ENCODE measurements at regions not wholly inside any gene's neighbourhood (a gene's known extent, or its start where the extent isn't known, plus 50 kb on each side); places are given as distances from the start of the nearest gene placed in this dataset.

DNA sequence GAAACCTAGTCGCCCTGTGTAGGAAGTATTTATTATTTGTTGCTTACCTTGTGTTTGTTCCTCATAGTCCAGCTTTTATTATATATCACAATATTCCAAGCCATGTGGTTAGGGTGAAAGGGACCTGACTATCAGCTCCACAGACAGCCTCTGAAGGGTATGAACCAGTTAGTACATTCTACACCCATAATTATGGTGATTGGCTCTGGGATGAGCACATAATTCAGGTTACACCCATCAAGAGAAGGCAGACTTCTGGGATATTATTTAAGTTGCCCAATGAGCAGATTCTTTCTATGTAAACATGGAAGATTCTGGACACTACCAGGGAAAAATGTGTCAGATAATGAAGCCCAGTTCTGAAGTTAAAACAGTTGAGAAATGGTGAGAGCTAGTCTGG, 168.0 kb downstream of the KIF4B start:
- Mint-ChIP-seq H3K27me3 (peaks cover 5% of the 10 kb centered on the region), H3K36me3 (ENCODE audit: low read depth) (no peaks in the 10 kb centered on the region), H3K27ac (no peak overlapping the region), H3K4me1 (no peaks in the 10 kb centered on the region), H3K4me3 (no peak overlapping the region)
- H3K9me3 ChIP-seq (ENCODE audit: control insufficient read depth, low read length, poor library complexity, severe bottlenecking): no peaks in the 10 kb centered on the region
- no peak for DNase-seq
- no peak for ATAC-seq

DNA sequence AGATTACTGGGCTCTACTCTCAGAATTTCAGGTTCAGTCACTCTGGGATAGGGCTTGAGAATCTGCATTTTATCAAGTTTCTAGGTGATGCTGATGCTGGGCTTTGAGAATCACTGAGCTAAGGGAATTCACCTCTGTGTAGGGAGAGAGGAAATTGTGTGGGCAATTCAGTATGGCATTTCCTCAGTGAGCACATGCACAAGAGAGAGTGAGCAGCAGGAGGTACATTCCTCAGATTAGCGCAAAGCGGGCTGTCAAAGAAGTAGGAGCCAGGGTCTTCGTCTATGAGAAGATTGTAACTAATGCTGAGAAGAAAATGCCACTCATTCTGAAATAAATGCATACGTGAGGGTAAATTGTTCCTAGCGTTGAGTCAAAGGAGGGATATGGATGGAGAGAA, 175.9 kb downstream of the KIF4B start:
- DNase-seq: no peak
- ATAC-seq: no peak
- no peaks in the 10 kb centered on the region for H3K9me3 ChIP-seq (ENCODE audit: control insufficient read depth, low read length, poor library complexity, severe bottlenecking)
- Mint-ChIP-seq H3K4me1 (no peaks in the 10 kb centered on the region), H3K4me3 (no peak overlapping the region), H3K27me3 (no peaks in the 10 kb centered on the region), H3K27ac (no peak overlapping the region), H3K36me3 (ENCODE audit: low read depth) (no peaks in the 10 kb centered on the region)

DNA sequence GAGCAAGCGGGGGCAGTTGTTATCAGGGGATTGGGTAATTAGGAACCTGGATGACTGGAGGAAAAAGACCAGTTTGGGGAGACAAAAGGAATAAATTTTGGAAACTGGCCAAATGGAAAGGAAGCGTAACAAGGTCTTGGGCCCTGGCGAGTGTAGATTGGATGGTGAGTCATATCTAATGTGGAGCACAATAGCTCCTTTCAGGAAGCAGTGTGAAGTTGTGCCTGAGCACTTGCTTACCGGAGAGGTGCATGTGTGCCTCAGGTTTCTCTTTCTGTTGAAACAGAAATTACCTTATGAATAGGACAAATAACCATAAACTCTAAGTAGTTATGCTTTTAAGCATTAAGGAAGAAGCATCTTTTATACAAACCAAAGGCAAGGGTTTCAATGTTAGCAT, 176.4 kb downstream of the KIF4B start:
- no peaks in the 10 kb centered on the region for H3K36me3 Mint-ChIP-seq (ENCODE audit: low read depth)
- no peaks in the 10 kb centered on the region for H3K27me3 Mint-ChIP-seq
- H3K4me1 Mint-ChIP-seq: no peaks in the 10 kb centered on the region
- no peak overlapping the region for H3K4me3 Mint-ChIP-seq
- no peak for ATAC-seq
- H3K27ac Mint-ChIP-seq: no peak overlapping the region
- no peaks in the 10 kb centered on the region for H3K9me3 ChIP-seq (ENCODE audit: control insufficient read depth, low read length, poor library complexity, severe bottlenecking)
- no peak for DNase-seq

DNA sequence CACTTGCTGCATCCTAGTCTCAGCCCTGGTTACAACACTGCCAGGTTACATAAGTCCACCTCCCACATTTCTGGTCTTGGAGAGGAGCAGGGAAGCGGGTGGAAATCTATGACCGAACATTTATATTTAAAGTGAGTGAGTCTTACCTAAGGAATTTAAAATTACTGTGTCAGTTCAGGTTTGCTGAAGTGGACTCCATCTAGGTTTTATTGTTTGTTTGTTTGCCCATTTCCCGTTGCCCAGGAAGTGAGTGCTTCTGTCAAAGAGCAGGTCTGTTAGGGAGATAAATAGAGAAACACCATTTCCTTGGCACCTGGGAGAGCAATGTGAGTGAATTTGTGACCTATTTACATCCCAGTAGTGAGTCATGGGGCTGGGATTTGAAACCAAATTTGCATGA, 179.5 kb downstream of the KIF4B start:
- ATAC-seq: no peak
- no peaks in the 10 kb centered on the region for H3K9me3 ChIP-seq (ENCODE audit: control insufficient read depth, low read length, poor library complexity, severe bottlenecking)
- DNase-seq: no peak
- Mint-ChIP-seq H3K27ac (no peak overlapping the region), H3K4me1 (no peaks in the 10 kb centered on the region), H3K36me3 (ENCODE audit: low read depth) (no peaks in the 10 kb centered on the region), H3K27me3 (no peaks in the 10 kb centered on the region), H3K4me3 (no peak overlapping the region)

DNA sequence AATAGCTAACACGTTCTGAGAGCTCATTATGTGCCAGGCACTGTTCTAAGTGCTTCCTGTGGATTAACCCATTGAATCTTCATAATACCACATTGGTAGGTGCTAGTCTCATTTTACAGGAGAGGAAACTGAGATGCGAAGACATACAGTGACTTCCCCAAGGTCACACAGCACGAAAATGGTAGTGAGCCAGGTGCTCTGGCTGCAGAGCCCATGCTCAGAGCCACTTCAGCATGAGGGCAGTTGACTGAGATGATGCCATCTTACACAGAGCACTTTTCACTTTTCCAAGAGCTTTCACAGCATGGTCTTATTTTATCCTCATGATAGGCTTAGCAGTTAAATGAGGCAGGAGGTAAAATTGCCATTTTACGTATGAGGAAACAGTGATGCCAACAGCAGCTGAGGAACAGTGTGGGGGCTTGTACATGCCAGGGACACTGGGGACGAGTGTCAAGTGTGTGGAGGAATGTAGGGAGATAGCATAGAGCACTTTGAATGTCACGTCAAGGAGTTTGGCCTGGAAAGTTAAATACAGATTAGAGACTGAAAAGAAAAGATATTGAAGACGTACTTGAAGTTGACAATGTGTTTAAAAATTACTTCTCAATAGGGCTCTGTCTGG, 180.0 kb downstream of the KIF4B start:
- Mint-ChIP-seq H3K36me3 (ENCODE audit: low read depth) (no peaks in the 10 kb centered on the region), H3K27ac (no peak overlapping the region), H3K4me3 (no peak overlapping the region), H3K4me1 (no peaks in the 10 kb centered on the region), H3K27me3 (no peaks in the 10 kb centered on the region)
- H3K9me3 ChIP-seq (ENCODE audit: control insufficient read depth, low read length, poor library complexity, severe bottlenecking): no peaks in the 10 kb centered on the region
- no peak for DNase-seq
- no peak for ATAC-seq

DNA sequence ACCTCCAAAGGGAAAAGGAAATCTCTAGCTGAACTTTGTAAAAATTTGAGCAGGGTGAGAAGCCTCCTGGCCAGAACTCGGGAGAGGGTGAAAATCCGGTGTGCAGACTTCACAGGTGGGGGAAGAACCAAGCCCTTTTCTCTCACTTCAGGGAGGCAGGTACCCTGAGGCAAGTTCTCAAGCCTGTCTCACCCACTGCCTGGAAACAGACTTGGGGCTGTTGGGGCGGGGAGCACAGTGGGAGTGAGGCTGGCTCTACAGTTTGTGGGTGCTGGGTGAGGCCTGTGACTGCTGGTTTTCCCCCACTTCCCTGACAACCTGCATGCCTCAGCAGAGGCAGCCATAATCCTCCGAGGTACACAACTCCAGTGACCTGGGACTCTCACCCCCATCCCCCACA, 187.1 kb downstream of the KIF4B start:
- DNase-seq (no peak), ATAC-seq (no peak)
- peaks cover 5% of the 10 kb centered on the region for H3K27me3 Mint-ChIP-seq
- H3K9me3 ChIP-seq (ENCODE audit: control insufficient read depth, low read length, poor library complexity, severe bottlenecking): no peaks in the 10 kb centered on the region
- no peaks in the 10 kb centered on the region for H3K36me3 Mint-ChIP-seq (ENCODE audit: low read depth)
- H3K4me3 Mint-ChIP-seq: no peak overlapping the region
- no peaks in the 10 kb centered on the region for H3K4me1 Mint-ChIP-seq
- H3K27ac Mint-ChIP-seq: no peak overlapping the region

DNA sequence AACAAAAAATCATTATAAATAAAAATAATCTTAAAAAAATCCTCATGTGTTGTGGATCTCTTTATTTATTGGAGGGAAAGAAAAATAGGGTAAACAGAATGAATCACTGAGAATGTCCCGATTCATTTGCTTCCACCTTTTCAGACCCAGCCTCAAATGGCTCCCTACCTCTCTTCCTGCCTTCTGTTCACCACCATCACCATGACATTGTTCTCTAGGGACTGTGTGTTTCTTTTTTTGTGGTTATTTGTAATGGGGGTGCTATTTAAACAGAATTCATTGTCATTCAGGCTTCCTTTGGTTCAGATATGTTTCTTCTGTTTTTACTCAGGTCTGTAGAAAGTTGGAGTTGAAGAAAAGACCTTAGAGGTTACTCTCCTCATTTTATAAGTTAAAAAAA, 198.2 kb downstream of the KIF4B start:
- Mint-ChIP-seq H3K36me3 (ENCODE audit: low read depth) (no peaks in the 10 kb centered on the region), H3K27me3 (peaks cover 6% of the 10 kb centered on the region), H3K4me3 (no peak overlapping the region), H3K4me1 (peaks cover 2% of the 10 kb centered on the region), H3K27ac (no peak overlapping the region)
- DNase-seq (no peak), ATAC-seq (no peak)
- no peaks in the 10 kb centered on the region for H3K9me3 ChIP-seq (ENCODE audit: control insufficient read depth, low read length, poor library complexity, severe bottlenecking)

DNA sequence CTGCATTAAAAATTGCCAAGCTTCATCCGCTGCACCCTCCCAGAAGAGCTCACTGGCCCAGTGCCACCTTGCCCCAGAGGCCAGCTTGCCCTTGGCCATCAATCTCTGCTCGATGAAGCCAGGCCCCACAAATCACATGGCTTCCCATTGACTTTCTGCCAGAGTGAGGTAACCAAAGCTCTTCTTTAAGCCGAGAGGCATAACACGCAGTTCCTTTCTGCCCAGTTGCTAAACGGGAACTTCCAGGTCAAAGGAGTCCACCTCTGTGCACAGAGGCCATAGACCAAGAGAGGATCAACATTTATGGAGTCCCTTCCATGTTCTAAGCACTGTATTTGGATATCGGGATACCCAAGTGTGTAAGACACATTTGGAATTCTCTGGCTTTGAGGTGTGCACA, 208.8 kb downstream of the KIF4B start:
- H3K27me3 Mint-ChIP-seq: no peaks in the 10 kb centered on the region
- no peaks in the 10 kb centered on the region for H3K4me1 Mint-ChIP-seq
- no peak for ATAC-seq
- DNase-seq: no peak
- H3K36me3 Mint-ChIP-seq (ENCODE audit: low read depth): no peaks in the 10 kb centered on the region
- H3K9me3 ChIP-seq (ENCODE audit: control insufficient read depth, low read length, poor library complexity, severe bottlenecking): peaks cover 3% of the 10 kb centered on the region
- no peak overlapping the region for H3K4me3 Mint-ChIP-seq
- H3K27ac Mint-ChIP-seq: no peak overlapping the region

DNA sequence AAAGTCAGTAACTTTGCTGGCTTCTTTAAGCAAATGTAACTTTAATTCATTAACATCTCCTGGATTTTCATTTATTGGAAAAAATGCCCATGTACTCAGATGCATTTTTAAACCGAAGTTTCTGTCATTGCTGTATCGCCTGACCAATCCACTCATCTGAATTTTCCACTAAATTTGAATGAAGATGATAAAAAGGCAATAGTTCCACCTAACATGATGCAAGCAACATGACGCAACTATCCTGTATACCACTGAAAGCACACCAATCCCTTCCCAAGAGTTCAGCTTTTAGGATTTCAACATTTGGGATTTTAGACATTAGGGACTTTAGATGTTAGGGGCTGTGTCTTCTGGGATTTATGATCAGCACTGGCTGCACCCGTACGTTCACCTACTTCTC, 215.6 kb downstream of the KIF4B start:
- no peak overlapping the region for H3K4me3 Mint-ChIP-seq
- no peaks in the 10 kb centered on the region for H3K36me3 Mint-ChIP-seq (ENCODE audit: low read depth)
- no peaks in the 10 kb centered on the region for H3K4me1 Mint-ChIP-seq
- H3K27ac Mint-ChIP-seq: no peak overlapping the region
- DNase-seq (no peak), ATAC-seq (no peak)
- no peaks in the 10 kb centered on the region for H3K9me3 ChIP-seq (ENCODE audit: control insufficient read depth, low read length, poor library complexity, severe bottlenecking)
- H3K27me3 Mint-ChIP-seq: peaks cover 8% of the 10 kb centered on the region

DNA sequence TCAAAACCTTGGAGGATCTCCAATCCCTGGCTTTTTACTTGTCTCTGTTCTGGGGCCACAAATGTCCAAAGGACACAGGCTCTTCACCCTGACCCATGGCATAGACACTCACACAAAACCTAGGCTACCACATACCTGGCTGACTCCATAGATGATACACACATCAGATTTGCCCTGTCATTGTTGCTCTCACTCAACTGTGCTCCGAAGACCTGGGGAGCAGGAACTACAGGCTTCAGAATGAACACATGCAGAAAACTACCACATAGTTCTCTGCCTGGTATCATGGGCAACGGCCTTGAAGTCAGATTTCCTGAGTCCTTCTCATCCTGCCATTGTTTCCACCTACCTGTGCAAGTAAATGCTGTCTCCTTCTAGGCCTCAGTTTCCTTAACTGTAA, 226.2 kb downstream of the KIF4B start:
- Mint-ChIP-seq H3K27me3 (no peaks in the 10 kb centered on the region), H3K4me3 (no peak overlapping the region), H3K27ac (no peak overlapping the region), H3K4me1 (no peaks in the 10 kb centered on the region), H3K36me3 (ENCODE audit: low read depth) (no peaks in the 10 kb centered on the region)
- ATAC-seq (no peak), DNase-seq (no peak)
- no peaks in the 10 kb centered on the region for H3K9me3 ChIP-seq (ENCODE audit: control insufficient read depth, low read length, poor library complexity, severe bottlenecking)

DNA sequence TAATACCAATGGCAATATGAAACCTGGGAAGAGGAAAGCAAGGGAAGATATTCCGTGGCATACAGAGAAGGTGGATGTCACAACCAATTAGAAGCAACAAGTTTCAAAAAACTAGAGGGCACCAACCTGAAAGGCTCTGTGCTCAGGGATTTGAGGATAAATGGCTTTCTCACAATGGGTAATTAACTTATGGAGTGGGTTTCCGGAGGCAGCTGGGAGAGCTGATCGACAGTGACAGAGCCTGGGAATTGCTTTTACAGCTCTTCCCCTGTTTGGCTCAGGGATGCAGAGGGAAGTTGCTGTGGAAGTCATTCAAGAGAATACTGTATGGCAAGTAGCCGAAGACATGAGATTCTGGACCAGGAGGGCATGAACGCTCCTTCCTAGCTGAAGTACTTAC, 237.0 kb downstream of the KIF4B start:
- Mint-ChIP-seq H3K27me3 (no peaks in the 10 kb centered on the region), H3K27ac (no peak overlapping the region), H3K36me3 (ENCODE audit: low read depth) (no peaks in the 10 kb centered on the region), H3K4me1 (no peaks in the 10 kb centered on the region), H3K4me3 (no peak overlapping the region)
- ATAC-seq (no peak), DNase-seq (no peak)
- no peaks in the 10 kb centered on the region for H3K9me3 ChIP-seq (ENCODE audit: control insufficient read depth, low read length, poor library complexity, severe bottlenecking)

DNA sequence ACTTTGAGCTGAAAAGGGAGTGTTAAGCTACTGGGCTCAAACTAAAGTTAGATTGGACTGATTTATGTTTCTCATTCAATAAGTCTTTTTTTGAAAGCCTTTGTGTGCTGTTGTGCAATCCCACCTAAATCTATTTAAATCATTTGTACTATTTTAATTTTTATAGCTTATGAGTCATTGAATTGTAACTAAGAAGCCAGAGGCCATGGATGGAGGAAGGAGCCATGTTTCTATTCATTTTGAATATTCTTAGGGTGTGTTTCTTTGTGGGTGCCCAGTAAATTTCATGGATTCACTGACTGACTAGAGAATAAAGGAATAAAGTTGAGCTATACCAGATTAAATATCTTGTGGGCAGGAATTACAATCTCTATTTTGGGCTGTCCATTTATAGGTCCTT, 238.5 kb downstream of the KIF4B start:
- H3K4me1 Mint-ChIP-seq: no peaks in the 10 kb centered on the region
- H3K27ac Mint-ChIP-seq: no peak overlapping the region
- ATAC-seq: no peak

DNA sequence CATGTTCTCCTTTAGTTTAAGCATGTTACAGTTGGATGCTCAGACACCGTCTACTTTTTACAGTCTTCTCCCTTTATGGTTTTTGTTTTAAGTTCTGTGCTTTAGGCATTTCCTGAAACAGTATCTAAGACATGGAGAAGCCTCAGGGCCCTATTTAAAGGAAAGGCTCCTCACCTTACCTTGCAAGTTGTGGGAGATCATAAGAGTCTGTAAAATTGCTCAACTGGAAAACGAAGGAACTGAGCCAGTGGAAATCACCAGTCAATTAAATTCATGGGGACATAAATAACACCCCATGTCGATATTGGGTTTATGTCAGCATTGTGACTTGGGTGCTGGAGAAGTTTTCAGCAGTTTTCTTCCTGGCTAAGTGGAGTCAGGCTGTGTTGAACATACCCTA, 239.2 kb downstream of the KIF4B start:
- DNase-seq (no peak), ATAC-seq (no peak)
- Mint-ChIP-seq H3K4me3 (no peak overlapping the region), H3K27ac (no peak overlapping the region), H3K4me1 (no peaks in the 10 kb centered on the region), H3K36me3 (ENCODE audit: low read depth) (no peaks in the 10 kb centered on the region), H3K27me3 (no peaks in the 10 kb centered on the region)
- no peaks in the 10 kb centered on the region for H3K9me3 ChIP-seq (ENCODE audit: control insufficient read depth, low read length, poor library complexity, severe bottlenecking)

More for the DNA sequence above, 238.5 kb downstream of the KIF4B start:
- no peak for DNase-seq
- no peak overlapping the region for H3K4me3 Mint-ChIP-seq
- no peaks in the 10 kb centered on the region for H3K27me3 Mint-ChIP-seq
- H3K36me3 Mint-ChIP-seq (ENCODE audit: low read depth): no peaks in the 10 kb centered on the region
- H3K9me3 ChIP-seq (ENCODE audit: control insufficient read depth, low read length, poor library complexity, severe bottlenecking): no peaks in the 10 kb centered on the region

DNA sequence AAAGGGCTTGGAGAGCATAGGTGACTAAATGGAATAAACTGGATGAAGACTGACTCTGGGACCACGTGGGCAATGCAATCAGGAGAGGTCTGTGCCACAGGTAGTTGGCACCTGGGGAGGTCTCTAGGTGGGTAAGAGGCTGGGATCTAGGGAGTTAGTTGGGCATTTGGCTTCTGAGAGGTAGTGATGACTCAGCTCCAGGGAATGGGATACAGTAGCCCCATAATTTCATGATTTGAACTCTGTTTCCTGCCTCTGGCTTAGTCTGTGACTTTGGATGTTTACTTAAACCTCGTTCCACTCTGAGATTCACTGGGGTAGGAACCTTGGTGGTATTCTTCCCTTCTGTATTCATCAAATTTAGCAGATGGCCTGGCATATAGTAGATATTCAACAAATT, 240.8 kb downstream of the KIF4B start:
- DNase-seq (no peak), ATAC-seq (no peak)
- no peaks in the 10 kb centered on the region for H3K9me3 ChIP-seq (ENCODE audit: control insufficient read depth, low read length, poor library complexity, severe bottlenecking)
- no peak overlapping the region for H3K4me3 Mint-ChIP-seq
- no peaks in the 10 kb centered on the region for H3K4me1 Mint-ChIP-seq
- no peaks in the 10 kb centered on the region for H3K36me3 Mint-ChIP-seq (ENCODE audit: low read depth)
- no peaks in the 10 kb centered on the region for H3K27me3 Mint-ChIP-seq
- no peak overlapping the region for H3K27ac Mint-ChIP-seq
